Neuronal stem cell (in vitro differentiated cells): ENCODE measurements at regions not wholly inside any gene's neighbourhood (a gene's known extent, or its start where the extent isn't known, plus 50 kb on each side); places are given as distances from the start of the nearest gene placed in this dataset.

Source experiments
- DNase-seq: peaks from one replicate; pipeline ENCODE4 v3.0.0-alpha.2; 2013; ENCODE audit warnings: low spot score
- H2AFZ ChIP-seq: one replicate; pipeline ENCODE4 v1.6.1; 2013; ENCODE audit warnings: mild to moderate bottlenecking, low read length, inconsistent platforms
- H2AK5ac ChIP-seq: 2 replicates; pipeline ENCODE4 v1.6.1; 2013; ENCODE audit warnings: low read depth, mild to moderate bottlenecking, inconsistent platforms, low read length, moderate library complexity, mixed read lengths
- H2BK120ac ChIP-seq: 2 replicates; pipeline ENCODE4 v1.6.1; 2013; ENCODE audit warnings: low read depth, mild to moderate bottlenecking, inconsistent platforms, low read length, moderate library complexity, mixed read lengths
- H2BK12ac ChIP-seq: one replicate; pipeline ENCODE4 v1.6.1; 2013; ENCODE audit warnings: low read length, inconsistent platforms
- H2BK15ac ChIP-seq: 2 replicates; pipeline ENCODE4 v1.6.1; 2013; ENCODE audit warnings: mild to moderate bottlenecking, low read length, inconsistent platforms, mixed read lengths
- H2BK5ac ChIP-seq: one replicate; pipeline ENCODE4 v1.6.1; 2013; ENCODE audit warnings: inconsistent platforms, mild to moderate bottlenecking, low read length, moderate library complexity
- H3K14ac ChIP-seq: one replicate; pipeline ENCODE4 v1.6.1; 2013; ENCODE audit warnings: low read length, inconsistent platforms
- H3K18ac ChIP-seq: 2 replicates; pipeline ENCODE4 v1.6.1; 2013; ENCODE audit warnings: low read length, inconsistent platforms
- H3K23ac ChIP-seq: 2 replicates; pipeline ENCODE4 v1.6.1; 2013; ENCODE audit warnings: low read depth, mild to moderate bottlenecking, mixed read lengths, low read length, inconsistent platforms; ENCODE audit not compliant: poor library complexity
- H3K27ac ChIP-seq: replicated peaks from 3 replicates; pipeline ENCODE4 v1.5.1; 2013; ENCODE audit warnings: low read length, inconsistent platforms
- H3K27me3 ChIP-seq, 3 experiments: 2 replicates each; pipeline ENCODE4 v1.6.1; 2013; ENCODE audit warnings: low read length in 3 of 3, mild to moderate bottlenecking in 2 of 3, inconsistent platforms in 1 of 3, low read depth in 1 of 3, mixed read lengths in 1 of 3, moderate library complexity in 1 of 3; ENCODE audit not compliant: control insufficient read depth in 3 of 3, insufficient read depth in 3 of 3
- H3K36me3 ChIP-seq, 2 donors: replicated peaks in 1 of 2; 2 replicates each; pipeline ENCODE4 v1.6.1; 2013; ENCODE audit warnings: low read length in 2 of 2; ENCODE audit not compliant: control insufficient read depth in 2 of 2, insufficient read depth in 2 of 2
- H3K4ac ChIP-seq: 2 replicates; pipeline ENCODE4 v1.6.1; 2013; ENCODE audit warnings: inconsistent platforms, mild to moderate bottlenecking, low read length, moderate library complexity
- H3K4me1 ChIP-seq, 2 donors: 1 replicate in 1 of 2; 2 replicates in 1 of 2; pipeline ENCODE4 v1.6.1; 2013; ENCODE audit warnings: low read length in 2 of 2, low read depth in 1 of 2; ENCODE audit not compliant: control insufficient read depth in 2 of 2, insufficient read depth in 1 of 2
- H3K4me2 ChIP-seq: one replicate; pipeline ENCODE4 v1.6.1; 2013; ENCODE audit warnings: mild to moderate bottlenecking, low read length, inconsistent platforms; ENCODE audit not compliant: insufficient read depth, poor library complexity, severe bottlenecking
- H3K4me3 ChIP-seq, 2 donors: 2 replicates each; pipeline ENCODE4 v1.5.1; 2013; ENCODE audit warnings: low read length in 2 of 2, mild to moderate bottlenecking in 2 of 2, inconsistent platforms in 1 of 2, moderate library complexity in 1 of 2
- H3K79me1 ChIP-seq: one replicate; pipeline ENCODE4 v1.6.1; 2013; ENCODE audit warnings: low read depth, mild to moderate bottlenecking, inconsistent platforms, low read length, moderate library complexity
- H3K9ac ChIP-seq: one replicate; pipeline ENCODE4 v1.6.1; 2013; ENCODE audit warnings: mild to moderate bottlenecking, low read depth, low read length, inconsistent platforms; ENCODE audit not compliant: poor library complexity
- H3K9me3 ChIP-seq, 2 donors: replicated peaks in 1 of 2; 2 replicates each; pipeline versions ENCODE3 to v1.6.1; 2013; ENCODE audit warnings: low read length in 2 of 2, mild to moderate bottlenecking in 2 of 2, inconsistent platforms in 1 of 2, low read depth in 1 of 2, mixed read lengths in 1 of 2, moderate library complexity in 1 of 2; ENCODE audit not compliant: control insufficient read depth in 2 of 2, insufficient read depth in 1 of 2
- H4K8ac ChIP-seq: one replicate; pipeline ENCODE4 v1.6.1; 2013; ENCODE audit warnings: low read depth, mild to moderate bottlenecking, inconsistent platforms, low read length, moderate library complexity
- H4K91ac ChIP-seq: one replicate; pipeline ENCODE4 v1.6.1; 2013; ENCODE audit warnings: low read length, low read depth, mild to moderate bottlenecking, inconsistent platforms; ENCODE audit not compliant: poor library complexity
- WGBS, 2 donors: extraction: QIAGEN DNeasy Blood & Tissue Kit; methylation state at CpG; one replicate each; pipeline ENCODE4 v1.1.7; 2013; ENCODE audit warnings: missing lambda C conversion rate in 2 of 2, mixed read lengths in 1 of 2; ENCODE audit not compliant: insufficient read length in 2 of 2, insufficient replicate concordance in 1 of 2; ENCODE audit errors: extremely low coverage in 2 of 2; 5-methylcytosine and 5-hydroxymethylcytosine counted together

DNA sequence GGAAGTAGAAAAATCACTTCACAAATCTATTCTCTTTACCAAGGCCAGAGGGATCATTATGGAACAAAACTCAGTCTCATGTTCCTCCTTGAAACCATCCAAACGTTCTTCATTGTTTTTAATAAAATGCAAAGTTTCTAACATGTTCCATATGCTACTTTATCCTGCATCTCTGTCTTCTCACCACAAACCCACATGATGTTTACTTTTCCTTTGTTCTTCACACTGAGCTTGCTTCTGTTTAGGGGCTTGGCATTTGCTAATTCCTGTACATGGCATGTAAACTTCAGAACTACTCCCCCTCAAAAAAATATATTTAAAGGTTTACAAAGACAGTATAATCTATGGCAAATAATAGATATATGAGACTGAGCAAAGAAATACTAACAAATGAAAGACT lies 651.4 kb downstream of the OTOL1 start:
- DNase-seq: no peak
- Histone ChIP-seq H3K4me1 (no peaks in the 10 kb centered on the region), H3K79me1 (no peaks in the 10 kb centered on the region), H2BK15ac (no peak overlapping the region), H3K27me3 (no peaks in the 10 kb centered on the region), H3K4ac (no peak overlapping the region), H2BK12ac (no peak overlapping the region), H2AK5ac (no peak overlapping the region), H3K27ac (no peak overlapping the region), H3K14ac (no peak overlapping the region), H2BK5ac (no peak overlapping the region), H3K23ac (no peak overlapping the region), H4K91ac (no peak overlapping the region), H3K9me3 (no peaks in the 10 kb centered on the region), H2AFZ (peak overlapping the region; percentile 51), H3K36me3 (no peaks in the 10 kb centered on the region), H3K9ac (no peak overlapping the region), H3K4me2 (no peak overlapping the region), H3K4me3 (no peak overlapping the region), H3K18ac (no peak overlapping the region), H4K8ac (no peak overlapping the region), H2BK120ac (no peak overlapping the region)
- no CpG with 5 or more reads among the region's 1 CpG for WGBS, 2 donors

DNA sequence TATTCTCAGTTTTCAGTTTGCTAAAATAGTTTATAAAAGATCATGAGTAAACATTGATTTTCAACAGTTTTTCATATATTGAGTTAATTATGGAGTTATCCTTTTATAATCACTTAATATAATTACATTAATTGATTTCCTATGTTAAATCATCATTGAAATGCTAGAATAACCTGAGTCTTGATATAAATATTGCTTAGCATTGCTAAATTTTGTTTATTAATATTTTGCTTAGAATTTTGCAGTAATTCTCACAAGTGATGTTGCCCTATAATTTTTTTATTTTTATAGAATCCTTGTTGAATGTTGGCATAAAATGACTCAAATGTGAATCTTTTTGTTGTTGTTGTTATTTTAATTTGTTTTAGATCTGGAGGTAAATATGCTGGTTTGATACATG lies 654.2 kb downstream of the OTOL1 start:
- no peak overlapping the region for H2BK12ac ChIP-seq
- H3K27me3 ChIP-seq: no peaks in the 10 kb centered on the region
- H2BK15ac ChIP-seq: no peak overlapping the region
- H3K18ac ChIP-seq: no peak overlapping the region
- H3K14ac ChIP-seq: no peak overlapping the region
- H2BK120ac ChIP-seq: no peak overlapping the region
- H3K9ac ChIP-seq: no peak overlapping the region
- no peak overlapping the region for H4K91ac ChIP-seq
- H2AK5ac ChIP-seq: no peak overlapping the region
- no peak overlapping the region for H4K8ac ChIP-seq
- H3K4me3 ChIP-seq: no peak overlapping the region
- H3K36me3 ChIP-seq: no peaks in the 10 kb centered on the region
- no peak overlapping the region for H3K23ac ChIP-seq
- no peaks in the 10 kb centered on the region for H3K4me1 ChIP-seq
- no peak for DNase-seq
- no peak overlapping the region for H3K4me2 ChIP-seq
- H3K27ac ChIP-seq: no peak overlapping the region
- no peak overlapping the region for H2AFZ ChIP-seq
- H3K4ac ChIP-seq: no peak overlapping the region
- H3K9me3 ChIP-seq: no peaks in the 10 kb centered on the region
- no peaks in the 10 kb centered on the region for H3K79me1 ChIP-seq
- no peak overlapping the region for H2BK5ac ChIP-seq

DNA sequence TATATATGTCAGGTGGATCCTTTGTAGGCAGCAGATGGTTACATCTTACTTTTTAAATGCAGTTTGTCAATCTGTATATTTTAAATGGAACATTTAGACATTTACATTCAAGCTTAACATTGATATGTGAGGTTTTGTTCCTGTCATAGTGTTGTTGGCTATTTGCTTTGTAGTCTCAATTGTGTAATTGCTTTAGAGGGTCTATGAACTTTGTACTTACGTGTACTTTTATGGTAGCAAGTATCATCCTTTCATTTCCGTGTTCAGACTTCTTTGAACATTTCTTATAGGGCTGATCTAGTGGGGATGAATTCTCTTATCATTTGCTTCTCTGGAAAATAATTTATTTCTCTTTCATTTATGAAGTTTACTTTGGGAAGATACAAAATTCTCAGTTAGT lies 656.0 kb downstream of the OTOL1 start:
- Histone ChIP-seq H2AK5ac (no peak overlapping the region), H2BK12ac (no peak overlapping the region), H2AFZ (no peak overlapping the region), H3K4me2 (no peak overlapping the region), H3K9ac (no peak overlapping the region), H2BK120ac (no peak overlapping the region), H3K4ac (no peak overlapping the region), H3K27ac (no peak overlapping the region), H3K9me3 (no peaks in the 10 kb centered on the region), H2BK15ac (no peak overlapping the region), H3K4me1 (no peaks in the 10 kb centered on the region), H3K18ac (no peak overlapping the region), H4K91ac (no peak overlapping the region), H3K14ac (no peak overlapping the region), H3K4me3 (no peak overlapping the region), H3K23ac (no peak overlapping the region), H3K36me3 (no peaks in the 10 kb centered on the region), H3K27me3 (no peaks in the 10 kb centered on the region), H3K79me1 (no peaks in the 10 kb centered on the region), H2BK5ac (no peak overlapping the region), H4K8ac (no peak overlapping the region)
- WGBS, 2 donors: no CpG with 5 or more reads among the region's 2 CpGs
- DNase-seq: no peak

DNA sequence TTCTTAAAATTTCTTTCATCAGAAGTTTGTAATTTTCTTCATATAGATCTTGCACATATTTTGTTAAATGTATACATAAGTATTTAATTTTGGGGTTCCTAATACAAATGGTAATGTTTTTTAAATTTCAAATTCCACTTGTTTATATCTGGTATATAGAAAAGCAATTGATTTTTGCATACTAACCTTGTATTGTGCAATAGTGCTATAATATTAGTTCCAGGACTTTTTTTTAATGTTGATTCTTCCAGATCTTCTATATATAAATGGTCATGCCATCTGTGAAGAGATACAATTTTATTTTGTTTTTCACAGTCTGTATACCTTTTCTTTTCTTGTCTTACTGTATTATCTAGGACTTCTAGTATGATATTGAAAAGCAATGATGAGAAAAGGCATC lies 665.0 kb downstream of the OTOL1 start:
- no peaks in the 10 kb centered on the region for H3K36me3 ChIP-seq
- H3K14ac ChIP-seq: no peak overlapping the region
- no peak overlapping the region for H2BK15ac ChIP-seq
- H2BK12ac ChIP-seq: no peak overlapping the region
- H3K18ac ChIP-seq: no peak overlapping the region
- H4K8ac ChIP-seq: no peak overlapping the region
- no peak overlapping the region for H3K27ac ChIP-seq
- H3K4me1 ChIP-seq: peaks cover 0 to 2% of the 10 kb centered on the region in 2 donors
- H3K4me3 ChIP-seq: no peak overlapping the region
- H2BK5ac ChIP-seq: no peak overlapping the region
- H3K9me3 ChIP-seq: no peaks in the 10 kb centered on the region
- no peak overlapping the region for H4K91ac ChIP-seq
- no peak overlapping the region for H3K4me2 ChIP-seq
- no peaks in the 10 kb centered on the region for H3K27me3 ChIP-seq
- no peaks in the 10 kb centered on the region for H3K79me1 ChIP-seq
- H3K23ac ChIP-seq: no peak overlapping the region
- no peak overlapping the region for H3K4ac ChIP-seq
- no peak overlapping the region for H3K9ac ChIP-seq
- no peak overlapping the region for H2BK120ac ChIP-seq
- no peak overlapping the region for H2AK5ac ChIP-seq
- no peak overlapping the region for H2AFZ ChIP-seq
- DNase-seq: no peak
